ENCODE measurements at regions not wholly inside any gene's neighbourhood (a gene's known extent, or its start where the extent isn't known, plus 50 kb on each side); places are given as distances from the start of the nearest gene placed in this dataset.

- no peak for DNase-seq (ENCODE audit: low spot score)
- TF ChIP-seq, protein P1, sequence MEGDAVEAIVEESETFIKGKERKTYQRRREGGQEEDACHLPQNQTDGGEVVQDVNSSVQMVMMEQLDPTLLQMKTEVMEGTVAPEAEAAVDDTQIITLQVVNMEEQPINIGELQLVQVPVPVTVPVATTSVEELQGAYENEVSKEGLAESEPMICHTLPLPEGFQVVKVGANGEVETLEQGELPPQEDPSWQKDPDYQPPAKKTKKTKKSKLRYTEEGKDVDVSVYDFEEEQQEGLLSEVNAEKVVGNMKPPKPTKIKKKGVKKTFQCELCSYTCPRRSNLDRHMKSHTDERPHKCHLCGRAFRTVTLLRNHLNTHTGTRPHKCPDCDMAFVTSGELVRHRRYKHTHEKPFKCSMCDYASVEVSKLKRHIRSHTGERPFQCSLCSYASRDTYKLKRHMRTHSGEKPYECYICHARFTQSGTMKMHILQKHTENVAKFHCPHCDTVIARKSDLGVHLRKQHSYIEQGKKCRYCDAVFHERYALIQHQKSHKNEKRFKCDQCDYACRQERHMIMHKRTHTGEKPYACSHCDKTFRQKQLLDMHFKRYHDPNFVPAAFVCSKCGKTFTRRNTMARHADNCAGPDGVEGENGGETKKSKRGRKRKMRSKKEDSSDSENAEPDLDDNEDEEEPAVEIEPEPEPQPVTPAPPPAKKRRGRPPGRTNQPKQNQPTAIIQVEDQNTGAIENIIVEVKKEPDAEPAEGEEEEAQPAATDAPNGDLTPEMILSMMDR (IDR thresholded peaks at IDR 0.05; ENCODE audit: poor library complexity, severe bottlenecking): no peak
- Histone ChIP-seq H3K36me3 (ENCODE audit: low read depth) (no peaks in the 10 kb centered on the region), H3K4me1 (ENCODE audit: insufficient read depth, poor library complexity, severe bottlenecking) (no peaks in the 10 kb centered on the region), H3K27ac (ENCODE audit: poor library complexity, severe bottlenecking) (no peak overlapping the region), H3K9me3 (ENCODE audit: severe bottlenecking) (no peaks in the 10 kb centered on the region), H3K27me3 (ENCODE audit: insufficient read depth, poor library complexity, severe bottlenecking) (no peaks in the 10 kb centered on the region), H3K4me3 (ENCODE audit: severe bottlenecking) (no peak overlapping the region)
- ATAC-seq (ENCODE audit: low read depth): no peak
Observed at GRCh38 chr4:42262701-42263490, 110.4 kb upstream of the BEND4 start.

DNA sequence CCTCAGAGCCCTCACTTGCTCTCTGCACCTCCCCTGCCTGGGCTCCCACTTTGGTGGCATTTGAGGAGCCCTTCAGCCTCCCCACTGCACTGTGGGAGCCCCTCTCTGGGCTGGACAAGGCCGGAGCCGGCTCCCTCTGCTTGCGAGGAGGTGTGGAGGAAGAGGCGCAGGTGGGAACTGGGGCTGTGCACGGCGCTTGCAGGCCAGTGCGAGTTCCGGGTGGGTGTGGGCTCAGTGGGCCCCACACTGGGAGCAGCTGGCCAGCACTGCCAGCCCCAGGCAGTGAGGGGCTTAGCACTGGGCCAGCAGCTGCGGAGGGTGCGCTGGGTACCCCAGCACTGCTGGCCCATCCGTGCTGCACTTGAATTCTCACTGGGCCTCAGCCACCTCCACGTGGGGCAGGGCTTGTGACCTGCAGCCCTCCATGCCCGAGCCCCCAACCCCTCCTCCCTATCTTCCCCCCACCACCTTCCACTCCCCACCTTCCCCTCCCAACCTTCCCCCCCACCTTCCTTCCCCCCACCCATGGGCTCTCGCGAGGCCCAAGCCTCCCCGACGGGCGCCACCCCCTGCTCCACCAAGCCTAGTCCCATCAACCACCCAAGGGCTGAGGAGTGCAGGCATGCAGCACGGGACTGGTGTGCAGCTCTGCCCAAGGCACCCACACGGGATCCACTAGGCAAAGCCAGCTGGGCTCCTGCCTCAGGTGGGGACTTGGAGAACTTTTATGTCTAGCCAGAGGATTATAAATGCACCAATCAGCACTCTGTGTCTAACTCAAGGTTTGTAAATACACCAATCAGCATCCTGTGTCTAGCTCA, 113.5 kb upstream of the BEND4 start:
- Histone ChIP-seq H3K9me3 (ENCODE audit: severe bottlenecking) (no peaks in the 10 kb centered on the region), H3K27me3 (ENCODE audit: insufficient read depth, poor library complexity, severe bottlenecking) (no peaks in the 10 kb centered on the region), H3K36me3 (ENCODE audit: low read depth) (no peaks in the 10 kb centered on the region), H3K4me1 (ENCODE audit: insufficient read depth, poor library complexity, severe bottlenecking) (no peaks in the 10 kb centered on the region), H3K4me3 (ENCODE audit: severe bottlenecking) (no peak overlapping the region), H3K27ac (ENCODE audit: poor library complexity, severe bottlenecking) (no peak overlapping the region)
- DNase-seq (ENCODE audit: low spot score) (no peak), ATAC-seq (ENCODE audit: low read depth) (no peak)
- TF ChIP-seq, protein P1 (IDR thresholded peaks at IDR 0.05; ENCODE audit: poor library complexity, severe bottlenecking): no peak

DNA sequence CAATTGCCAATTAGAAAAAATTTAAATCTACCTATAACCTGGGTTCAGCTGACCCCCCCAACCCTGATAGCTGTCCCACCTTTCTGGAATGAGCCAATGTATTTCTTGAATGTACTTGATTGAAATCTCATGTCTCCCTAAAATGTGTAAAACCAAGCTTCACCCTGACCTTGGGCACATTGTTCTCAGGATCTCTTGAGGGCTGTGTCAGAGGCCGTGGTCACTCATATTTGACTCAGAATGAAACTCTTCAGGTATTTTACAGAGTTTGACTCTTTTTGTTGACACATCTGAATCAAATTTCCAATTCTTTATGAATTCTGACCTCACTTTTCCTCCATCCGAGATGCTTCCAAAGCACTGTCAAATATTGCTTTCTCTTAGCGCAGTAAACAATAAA, 115.3 kb upstream of the BEND4 start:
- H3K36me3 ChIP-seq (ENCODE audit: low read depth): no peaks in the 10 kb centered on the region
- H3K9me3 ChIP-seq (ENCODE audit: severe bottlenecking): no peaks in the 10 kb centered on the region
- TF ChIP-seq, protein P1 (IDR thresholded peaks at IDR 0.05; ENCODE audit: poor library complexity, severe bottlenecking): no peak
- H3K4me3 ChIP-seq (ENCODE audit: severe bottlenecking): no peak overlapping the region
- DNase-seq (ENCODE audit: low spot score) (no peak), ATAC-seq (ENCODE audit: low read depth) (no peak)
- H3K27ac ChIP-seq (ENCODE audit: poor library complexity, severe bottlenecking): no peak overlapping the region
- H3K27me3 ChIP-seq (ENCODE audit: insufficient read depth, poor library complexity, severe bottlenecking): no peaks in the 10 kb centered on the region
- H3K4me1 ChIP-seq (ENCODE audit: insufficient read depth, poor library complexity, severe bottlenecking): no peaks in the 10 kb centered on the region

DNA sequence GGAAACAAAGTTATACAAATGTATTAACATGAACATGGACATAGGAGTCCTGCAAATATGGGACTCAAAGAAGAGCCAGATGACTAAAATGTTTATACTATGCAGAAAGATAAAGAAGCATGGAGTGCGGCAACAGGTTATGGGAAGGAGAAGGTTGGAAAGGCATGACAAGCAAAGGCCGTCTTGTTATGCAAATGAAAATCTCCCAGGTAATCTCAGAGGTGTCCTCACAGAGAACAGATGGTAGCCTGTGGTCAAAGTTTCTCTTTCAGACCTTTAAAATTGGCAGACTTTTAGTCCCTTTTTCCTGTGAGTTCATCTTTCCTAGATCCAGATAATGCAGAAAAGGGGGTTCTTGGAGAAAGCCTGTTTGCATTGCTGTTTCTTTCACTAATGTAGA, 116.4 kb upstream of the BEND4 start:
- no peak for ATAC-seq (ENCODE audit: low read depth)
- Histone ChIP-seq H3K9me3 (ENCODE audit: severe bottlenecking) (no peaks in the 10 kb centered on the region), H3K36me3 (ENCODE audit: low read depth) (no peaks in the 10 kb centered on the region), H3K4me3 (ENCODE audit: severe bottlenecking) (no peak overlapping the region), H3K27me3 (ENCODE audit: insufficient read depth, poor library complexity, severe bottlenecking) (no peaks in the 10 kb centered on the region), H3K4me1 (ENCODE audit: insufficient read depth, poor library complexity, severe bottlenecking) (no peaks in the 10 kb centered on the region), H3K27ac (ENCODE audit: poor library complexity, severe bottlenecking) (no peak overlapping the region)
- DNase-seq (ENCODE audit: low spot score): no peak
- TF ChIP-seq, protein P1 (IDR thresholded peaks at IDR 0.05; ENCODE audit: poor library complexity, severe bottlenecking): no peak
